ENCODE measurements at regions not wholly inside any gene's neighbourhood (a gene's known extent, or its start where the extent isn't known, plus 50 kb on each side); places are given as distances from the start of the nearest gene placed in this dataset.

GRCh38 chr2:136437461-136437860, 319.5 kb upstream of the CXCR4 start (continued):
- TF ChIP-seq PTTG1 (tag; IDR thresholded peaks at IDR 0.05; ENCODE audit: low read depth), result no peak
- TF ChIP-seq TGIF2 (CRISPR knock-in tag; IDR thresholded peaks at IDR 0.05), result no peak

GRCh38 chr2:136436936-136437335, 319.0 kb upstream of the CXCR4 start:
- POLR2A ChIA-PET, result no interaction called here
- Histone ChIP-seq H3K27ac (ENCODE audit: extremely low read depth, low read depth, low read length) (no peak overlapping the region), H3K4me1 (replicated peaks in 1 of 2; ENCODE audit: control insufficient read depth in 2 of 2, insufficient read depth in 2 of 2, low read length in 2 of 2) (no peaks in the 10 kb centered on the region), H3K4me2 (ENCODE audit: insufficient read depth, low read length) (no peak overlapping the region), H3K9me3 (replicated peaks; ENCODE audit: control insufficient read depth, insufficient read depth, low read depth, low read length) (no peaks in the 10 kb centered on the region), H3K4me3 (no peak overlapping the region), H3K9me1 (ENCODE audit: control insufficient read depth, insufficient read depth, low read length) (no peaks in the 10 kb centered on the region), H3K27me3 (ENCODE audit: control insufficient read depth in 2 of 2, insufficient read depth in 2 of 2, low read length in 2 of 2) (peaks cover 0 to 6% of the 10 kb centered on the region in 2 experiments; a peak in 1 of 5 replicates), H4K20me1 (replicated peaks; ENCODE audit: control insufficient read depth, insufficient read depth, low read length) (no peaks in the 10 kb centered on the region), H3K9ac (ENCODE audit: insufficient read depth in 1 of 2, low read depth in 2 of 2, low read length in 2 of 2) (no peak overlapping the region), H2AFZ (ENCODE audit: low read depth, low read length) (no peak overlapping the region), H3K36me3 (ENCODE audit: control insufficient read depth, insufficient read depth, low read length) (no peaks in the 10 kb centered on the region), H3K79me2 (ENCODE audit: control insufficient read depth, insufficient read depth, low read length) (no peaks in the 10 kb centered on the region)
- WGBS (ENCODE audit: insufficient coverage, low coverage, missing lambda C conversion rate), result 0% methylated on average over 3 of the region's 5 CpGs
- no TSS peak for BruUV-seq (replicated peaks)
- in situ Hi-C loops (cut with MboI), result no loop called here
- no peak for DNase-seq (ENCODE audit: extremely low read depth in 1 of 4, low spot score in 3 of 4)
- FAIRE-seq, result no peak
- intact Hi-C loops (cut with micrococcal nuclease), result no loop called here
- CTCF ChIA-PET (ENCODE audit: low intra/inter-chr PET ratio), result no interaction called here
- ATAC-seq, result no peak
- TF ChIP-seq ELK3 (CRISPR knock-in tag; IDR thresholded peaks at IDR 0.05), result no peak
- no peak for TF ChIP-seq ARID3B (CRISPR knock-in tag; IDR thresholded peaks at IDR 0.05; ENCODE audit: borderline replicate concordance)
- no peak for TF ChIP-seq PHF20 (IDR thresholded peaks at IDR 0.05; ENCODE audit: partially characterized antibody)
- no peak for TF ChIP-seq ZNF277 (CRISPR knock-in tag; IDR thresholded peaks at IDR 0.05; ENCODE audit: borderline replicate concordance)
- TF ChIP-seq ZNF395 (CRISPR knock-in tag; IDR thresholded peaks at IDR 0.05), result no peak
- TF ChIP-seq E2F8 (IDR thresholded peaks at IDR 0.05; ENCODE audit: low read depth, partially characterized antibody), result no peak
- no peak for TF ChIP-seq SNAPC5 (CRISPR knock-in tag; IDR thresholded peaks at IDR 0.05)
- TF ChIP-seq HOXB6 (CRISPR knock-in tag; IDR thresholded peaks at IDR 0.05; ENCODE audit: borderline replicate concordance), result no peak
- TF ChIP-seq SOX6 (IDR thresholded peaks at IDR 0.05), result no peak
- no peak for TF ChIP-seq CEBPB (tag; IDR thresholded peaks at IDR 0.05)
